Activated CD8-positive, alpha-beta memory T cell treated with anti-CD3 and anti-CD28 coated beads, Interleukin-2, amount 50 U/mL, for 4 hours (primary cell): ENCODE measurements at regions not wholly inside any gene's neighbourhood (a gene's known extent, or its start where the extent isn't known, plus 50 kb on each side); places are given as distances from the start of the nearest gene placed in this dataset.

Source experiments
- DNase-seq: peaks from one replicate; pipeline ENCODE4 v3.0.0-alpha.2; 2020

DNA sequence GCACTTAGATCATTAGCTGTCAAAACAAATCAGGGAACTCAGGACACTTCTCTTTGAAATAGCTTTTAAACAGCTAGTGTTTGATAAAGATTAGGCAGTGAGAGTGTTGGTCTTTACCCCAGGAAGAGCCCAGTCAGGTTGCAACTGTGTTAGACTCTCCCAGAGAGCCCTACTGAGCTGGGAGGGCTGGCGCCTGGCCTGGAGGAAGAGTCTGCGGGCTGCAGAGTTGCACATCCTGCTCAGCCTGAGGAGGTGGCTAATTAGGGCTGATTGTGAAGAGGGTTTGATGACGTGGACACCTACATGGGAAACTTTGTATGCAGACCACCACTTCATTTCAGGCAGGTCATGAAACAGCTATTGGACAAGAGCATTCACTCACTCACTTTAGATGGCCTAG, 112.0 kb downstream of the TMEM174 start:
- no peak for DNase-seq

DNA sequence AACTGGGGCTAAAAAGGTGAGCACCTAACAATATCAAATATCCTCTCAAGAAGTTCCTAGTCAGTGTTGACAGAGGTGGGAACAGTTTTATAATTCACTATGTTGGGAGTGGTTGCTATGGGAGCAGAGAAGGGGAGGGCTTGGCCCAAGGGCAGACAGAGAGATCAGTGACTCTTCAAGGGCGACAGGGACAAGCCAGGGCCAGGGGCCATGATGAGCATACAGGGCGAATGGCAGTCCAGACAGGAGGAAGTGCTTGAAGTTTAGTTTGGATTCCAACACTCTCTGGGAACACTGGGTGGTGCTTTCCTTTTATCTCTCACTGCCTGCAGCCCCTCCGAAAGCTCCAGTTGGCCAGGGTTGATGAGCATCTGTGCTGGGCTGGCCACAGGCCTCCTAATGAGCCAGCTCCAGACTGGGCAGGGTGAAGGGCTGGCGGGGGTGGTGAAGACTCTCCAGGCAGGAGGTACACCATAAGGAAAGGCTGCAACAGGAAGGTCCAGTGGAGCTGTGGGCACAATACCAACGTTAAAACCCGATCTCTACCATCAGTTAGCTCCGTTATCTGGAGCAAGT, 111.3 kb downstream of the TMEM174 start:
- DNase-seq: no peak

DNA sequence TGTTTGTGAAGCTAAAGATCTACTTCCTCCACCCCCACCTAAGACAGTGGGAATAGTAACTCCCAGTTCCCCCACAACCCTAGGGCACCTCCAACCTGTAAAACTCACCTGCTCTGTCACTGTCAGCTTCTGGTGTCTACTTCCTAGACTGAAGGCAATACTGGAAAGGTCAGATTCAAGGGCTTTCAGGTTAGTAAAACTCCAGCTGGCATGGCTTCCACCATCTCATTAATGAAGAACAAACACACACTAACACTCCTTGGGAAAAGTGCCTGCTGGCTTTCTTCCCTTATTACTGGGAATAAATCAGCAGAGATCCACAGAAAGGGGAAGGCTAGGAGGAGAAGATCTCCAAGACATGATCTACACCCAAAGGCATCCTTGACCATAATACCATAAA, 109.9 kb downstream of the TMEM174 start:
- no peak for DNase-seq

DNA sequence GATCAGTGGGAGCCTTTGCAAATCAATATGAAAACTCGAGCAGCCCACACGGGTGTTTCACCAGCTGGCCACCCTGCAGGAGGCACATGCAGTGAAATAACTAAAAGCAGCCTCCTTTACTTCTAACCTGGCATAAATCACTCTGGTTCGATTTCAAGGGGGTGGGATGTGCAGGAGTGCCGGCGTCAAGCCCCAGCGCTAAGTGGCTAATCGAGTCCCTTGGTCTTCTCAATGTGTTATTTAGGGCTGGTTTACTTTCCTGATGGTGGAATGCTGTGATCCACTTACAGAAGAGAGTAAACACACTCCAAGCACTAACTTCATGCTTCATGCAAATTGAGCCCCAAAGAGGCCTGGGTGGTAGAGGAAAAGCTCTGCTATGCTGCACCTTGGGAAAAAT, 109.4 kb downstream of the TMEM174 start:
- DNase-seq: no peak

DNA sequence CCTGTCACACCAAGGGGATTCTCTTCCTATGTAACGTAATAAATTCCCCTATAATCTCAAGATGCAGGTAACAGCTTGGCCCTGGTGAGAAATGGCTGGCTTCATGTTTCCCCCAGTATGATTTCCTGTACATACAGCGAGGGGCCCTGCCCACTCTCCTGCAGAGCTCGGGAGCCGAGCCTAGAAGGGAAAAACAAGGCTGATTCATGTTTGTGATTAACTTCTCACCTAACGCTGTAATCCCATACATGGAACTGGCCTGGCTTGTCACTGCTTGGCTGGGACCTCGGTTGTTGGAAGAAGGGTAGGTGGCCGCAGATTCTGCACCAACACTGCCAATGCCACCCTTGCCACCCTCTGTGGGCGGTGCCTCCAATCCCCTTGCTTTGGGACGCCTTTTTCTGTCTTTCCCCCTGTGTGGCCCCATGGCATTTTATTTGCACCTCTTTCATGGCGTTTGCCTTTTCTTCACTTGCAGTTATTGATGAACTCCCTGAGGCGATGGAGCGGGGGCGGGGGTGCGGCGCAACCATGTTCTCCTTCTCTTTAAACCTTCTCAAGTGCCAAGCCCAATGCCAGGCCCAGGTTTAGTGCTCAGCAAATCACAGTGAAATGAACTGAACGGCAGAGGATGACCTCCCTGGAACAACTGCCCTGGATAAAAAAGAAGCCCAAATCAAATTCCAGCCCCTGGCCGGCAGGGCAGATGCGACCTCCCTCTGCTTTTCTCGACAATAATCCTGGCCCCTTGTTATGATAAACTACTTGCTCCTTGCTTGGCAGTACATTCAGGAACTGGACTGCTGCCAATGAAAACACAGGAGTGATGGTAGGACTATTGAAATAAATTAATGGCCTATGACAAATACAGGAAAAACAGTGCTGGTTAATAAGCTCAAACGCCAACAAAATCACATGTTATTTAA, 108.1 kb downstream of the TMEM174 start:
- DNase-seq: no peak

DNA sequence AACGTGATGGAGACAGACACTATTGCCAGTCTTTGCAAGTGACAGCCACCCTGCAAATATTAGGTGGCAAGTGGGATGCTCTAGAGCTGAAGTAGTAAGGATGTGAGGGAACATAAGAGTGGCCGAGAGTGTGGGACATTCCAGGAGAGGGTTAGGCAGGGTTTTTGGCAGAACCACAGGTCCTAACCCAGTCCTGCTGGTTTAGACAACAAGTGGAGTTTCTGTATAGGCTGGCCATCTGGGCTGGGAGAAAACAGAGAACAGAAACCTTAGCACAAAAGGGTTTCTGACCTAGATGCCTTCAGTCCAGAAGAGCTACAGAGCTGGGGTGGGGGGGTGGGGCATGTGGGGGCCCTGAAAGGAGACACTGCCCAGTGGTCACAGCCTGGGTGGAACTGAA, 107.4 kb downstream of the TMEM174 start:
- no peak for DNase-seq

DNA sequence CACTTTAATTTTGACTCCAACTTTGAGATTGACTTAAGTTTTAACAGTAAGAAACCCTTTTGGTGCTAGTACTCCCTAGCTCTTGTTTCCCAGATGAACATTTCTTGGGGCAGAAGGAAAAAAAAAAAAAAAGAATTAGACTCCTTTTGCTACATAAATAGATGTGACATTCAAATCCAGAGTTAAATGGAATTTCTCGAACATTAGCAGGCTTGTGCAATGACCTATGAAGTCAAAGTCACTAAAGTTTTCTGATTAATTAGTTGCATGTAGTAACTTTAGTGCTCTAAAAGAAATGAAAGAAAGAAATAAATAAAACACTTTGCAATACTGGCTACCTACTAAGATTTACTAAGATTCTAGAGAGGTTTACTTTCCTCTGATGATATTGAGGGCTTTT, 106.8 kb downstream of the TMEM174 start:
- no peak for DNase-seq

DNA sequence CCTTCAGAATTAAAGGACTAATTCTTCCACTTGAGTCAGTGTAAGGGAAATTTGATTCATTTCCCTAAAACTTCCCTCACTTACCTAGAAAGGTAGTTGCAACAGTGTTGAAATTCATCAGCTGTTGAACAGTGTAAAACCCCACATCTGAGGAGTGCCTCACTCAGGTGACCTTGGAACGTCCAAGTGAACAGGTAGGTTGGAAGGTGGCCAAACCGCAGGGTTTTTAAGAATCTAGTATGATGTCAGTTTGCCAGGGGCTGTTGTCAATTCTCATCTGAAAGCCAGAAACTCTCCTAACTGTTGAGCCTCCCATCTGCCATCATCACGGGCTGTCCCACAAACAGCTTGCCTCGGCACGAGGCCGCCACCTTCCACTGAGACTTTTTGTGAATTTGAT, 105.7 kb downstream of the TMEM174 start:
- DNase-seq: no peak

DNA sequence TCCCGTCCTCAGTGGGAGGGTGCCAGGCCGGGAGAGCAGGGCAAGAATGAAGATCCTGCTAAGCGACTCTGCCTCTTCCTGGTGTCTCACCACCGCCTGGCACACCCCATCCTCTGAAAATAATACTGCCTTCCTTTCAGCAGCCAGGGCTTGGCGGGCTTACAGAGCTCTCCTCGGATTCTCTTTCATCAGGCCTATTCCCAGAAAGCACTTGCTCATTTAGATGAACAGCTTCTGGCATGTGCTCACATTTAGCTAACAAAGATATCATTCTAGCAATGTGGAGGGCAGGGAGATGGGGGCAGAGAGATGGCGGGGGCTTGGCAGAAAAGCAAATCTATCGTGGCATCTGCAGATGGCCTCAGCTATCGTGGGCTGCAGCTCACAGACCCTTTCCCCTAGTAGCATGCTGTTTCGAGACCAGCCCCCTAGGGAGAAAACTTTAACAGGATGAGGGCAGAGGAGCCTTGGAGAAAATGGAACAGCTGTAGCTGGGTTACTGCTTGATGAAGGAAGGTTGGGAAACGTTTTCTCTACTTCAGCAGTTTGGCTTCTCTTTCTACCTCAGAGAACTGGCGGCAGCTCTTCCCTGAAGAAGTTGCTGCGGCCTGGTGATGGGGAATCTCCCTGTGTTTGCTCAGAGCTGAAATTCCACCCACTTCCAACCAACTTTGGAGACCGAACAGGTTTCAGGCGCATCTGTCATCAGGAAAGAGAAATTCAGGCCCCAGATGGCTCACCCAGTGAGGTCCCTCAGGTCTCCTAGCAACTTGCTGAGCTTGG, 102.1 kb downstream of the TMEM174 start:
- DNase-seq: no peak

DNA sequence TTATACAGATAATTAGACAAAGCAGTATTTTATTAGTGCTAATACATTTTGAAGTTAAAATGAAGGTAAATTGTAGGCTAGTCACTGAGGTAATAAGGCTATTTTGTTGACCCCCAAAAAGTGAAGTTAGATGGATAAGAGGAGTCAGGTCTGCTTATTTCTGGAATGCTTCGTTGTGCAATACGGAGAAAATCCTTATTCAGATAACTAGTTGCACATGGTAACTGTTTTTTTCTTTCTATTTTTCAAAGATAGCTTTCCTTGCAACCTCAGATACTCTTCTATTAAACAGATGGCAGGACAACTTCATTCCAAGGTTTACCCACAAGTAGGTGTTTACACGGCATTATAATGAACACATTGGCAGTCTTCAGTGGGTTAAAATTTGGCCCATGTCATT, 101.1 kb downstream of the TMEM174 start:
- DNase-seq: no peak

DNA sequence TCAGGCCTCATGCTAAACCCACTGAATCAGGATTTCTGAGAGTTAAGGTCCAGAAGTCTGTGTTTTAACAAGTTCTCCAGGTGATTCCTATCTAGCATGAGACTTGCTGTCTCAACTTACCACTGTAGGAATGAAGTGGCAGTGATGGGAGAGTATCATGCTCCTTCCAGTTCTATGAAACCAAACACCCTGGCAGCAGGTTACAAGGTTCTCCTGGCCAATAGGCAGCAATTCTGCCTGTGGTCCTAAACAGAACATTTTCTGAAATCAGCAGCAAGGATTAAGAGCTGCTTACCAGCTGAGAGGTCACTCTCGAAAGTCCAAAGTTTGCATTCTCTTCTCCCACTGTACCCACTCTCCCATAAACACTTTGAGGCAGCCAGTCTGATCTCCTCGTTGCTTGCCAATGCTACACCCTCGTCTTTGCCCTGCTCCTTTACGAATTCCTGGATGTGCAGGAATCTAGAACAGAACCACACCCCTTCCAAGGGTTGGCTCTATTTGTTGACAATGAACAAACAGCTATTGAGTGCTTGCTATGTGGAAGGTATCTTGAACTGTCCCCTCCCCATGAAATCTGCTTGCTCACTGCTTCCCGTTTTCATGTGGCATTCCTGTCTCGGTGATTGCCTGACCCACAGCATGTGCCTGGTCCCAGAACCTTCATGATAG, 100.5 kb downstream of the TMEM174 start:
- DNase-seq: no peak

DNA sequence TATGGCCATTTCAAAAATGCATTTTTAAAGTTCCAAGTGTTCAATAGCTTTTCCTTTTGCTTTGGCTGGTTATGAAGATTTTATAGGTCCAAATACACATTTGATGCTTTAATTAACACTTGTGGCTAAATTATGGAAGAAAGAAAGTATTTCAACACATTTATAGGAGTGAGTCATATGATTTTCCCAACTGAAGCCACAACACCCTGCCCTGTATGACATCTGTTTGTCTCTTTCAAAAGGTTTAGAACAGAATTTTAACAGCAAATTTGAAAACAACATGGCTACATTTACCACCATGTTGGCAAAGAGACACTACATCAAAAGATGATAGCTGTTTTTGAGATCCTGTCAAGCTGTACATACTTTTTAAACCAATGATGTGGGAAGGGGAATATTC, 99.4 kb downstream of the TMEM174 start:
- DNase-seq: no peak

DNA sequence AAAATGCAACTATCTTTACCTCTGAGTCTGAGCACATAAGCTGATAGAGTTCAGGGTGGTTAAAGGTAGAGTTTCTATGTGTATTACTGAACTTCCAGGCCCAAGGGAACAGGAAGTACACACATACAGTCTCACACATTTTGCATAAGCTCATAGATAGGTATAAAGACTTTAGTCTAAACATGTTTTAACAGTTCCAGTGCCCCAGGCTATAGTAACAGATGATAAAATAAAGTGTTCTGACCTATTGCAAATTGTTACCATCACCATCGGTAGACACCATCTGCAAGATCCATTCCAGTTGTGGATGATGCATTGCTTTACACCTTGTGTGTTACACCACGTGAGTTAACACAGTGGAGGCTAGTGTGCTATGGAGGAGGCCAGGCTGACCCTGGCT, 95.8 kb downstream of the TMEM174 start:
- no peak for DNase-seq

DNA sequence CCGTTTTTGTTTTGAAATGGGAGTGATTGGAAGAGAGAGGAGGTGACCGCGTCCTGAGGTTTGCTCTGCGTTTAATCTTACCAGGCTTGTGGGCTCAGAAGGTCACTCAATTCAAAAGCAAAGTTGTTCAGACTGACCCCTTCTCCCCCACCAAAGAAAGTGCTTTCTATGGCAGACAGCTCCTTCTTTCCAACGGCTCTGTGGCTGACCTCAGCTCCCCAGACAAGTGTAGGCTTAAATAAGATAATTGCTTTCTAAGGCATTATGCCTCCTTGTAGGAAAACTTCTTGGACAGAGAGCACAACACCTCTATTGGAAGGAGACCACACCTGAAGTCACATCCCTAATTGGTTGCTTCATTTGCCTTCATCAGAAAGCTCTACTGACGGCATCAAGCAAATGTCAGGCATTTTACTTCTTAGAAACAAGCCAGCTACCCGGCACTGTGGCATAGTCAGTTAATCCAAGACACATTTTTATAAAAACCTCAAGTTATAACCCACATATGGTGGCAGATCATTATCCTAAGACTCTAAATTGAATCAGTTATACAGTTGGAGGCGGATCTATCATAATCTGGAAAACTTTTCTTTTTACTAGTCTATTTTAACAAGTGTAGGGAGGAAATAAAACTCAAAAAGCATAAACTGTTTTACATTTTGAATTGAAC, 94.9 kb downstream of the TMEM174 start:
- no peak for DNase-seq

DNA sequence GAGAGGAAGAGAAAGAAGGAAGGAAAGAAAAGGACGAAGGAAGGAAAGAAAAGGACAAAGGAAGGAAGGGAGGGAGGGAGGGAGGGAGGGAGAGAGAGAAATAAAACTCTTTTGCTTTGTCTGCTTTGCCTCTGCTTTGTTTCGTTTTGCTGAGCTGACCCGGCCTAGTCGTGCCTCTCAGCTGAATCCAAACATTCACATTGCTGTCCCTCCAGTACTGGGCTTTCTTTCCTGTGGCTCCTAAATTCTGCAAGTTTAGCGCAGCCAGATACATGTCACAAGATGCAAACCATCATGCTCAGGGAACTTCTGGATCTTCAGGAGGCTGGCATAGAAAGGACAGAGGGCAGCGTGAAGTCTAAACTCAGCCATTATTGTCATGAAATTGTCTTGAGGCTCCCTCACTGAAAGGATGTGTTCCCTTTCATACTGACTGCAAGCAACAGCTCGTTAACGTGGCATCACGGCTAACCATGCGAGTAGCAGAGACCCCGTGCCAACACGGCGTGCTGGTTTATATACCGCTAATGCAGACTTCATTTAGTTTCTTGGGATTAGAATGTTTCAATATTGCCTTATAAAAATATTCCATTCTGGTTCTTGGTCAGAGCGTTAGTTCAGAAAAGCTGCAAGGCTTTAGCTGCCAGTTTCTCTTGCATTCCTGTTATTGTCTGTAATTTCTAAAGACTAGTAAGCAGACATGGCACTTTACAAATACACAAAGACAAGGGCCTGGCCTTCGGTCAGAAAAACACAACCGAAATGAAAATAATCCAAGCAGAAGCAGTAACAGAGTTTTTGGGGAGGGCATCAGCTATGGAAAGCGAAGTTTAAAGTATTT, 94.2 kb downstream of the TMEM174 start:
- DNase-seq: no peak

DNA sequence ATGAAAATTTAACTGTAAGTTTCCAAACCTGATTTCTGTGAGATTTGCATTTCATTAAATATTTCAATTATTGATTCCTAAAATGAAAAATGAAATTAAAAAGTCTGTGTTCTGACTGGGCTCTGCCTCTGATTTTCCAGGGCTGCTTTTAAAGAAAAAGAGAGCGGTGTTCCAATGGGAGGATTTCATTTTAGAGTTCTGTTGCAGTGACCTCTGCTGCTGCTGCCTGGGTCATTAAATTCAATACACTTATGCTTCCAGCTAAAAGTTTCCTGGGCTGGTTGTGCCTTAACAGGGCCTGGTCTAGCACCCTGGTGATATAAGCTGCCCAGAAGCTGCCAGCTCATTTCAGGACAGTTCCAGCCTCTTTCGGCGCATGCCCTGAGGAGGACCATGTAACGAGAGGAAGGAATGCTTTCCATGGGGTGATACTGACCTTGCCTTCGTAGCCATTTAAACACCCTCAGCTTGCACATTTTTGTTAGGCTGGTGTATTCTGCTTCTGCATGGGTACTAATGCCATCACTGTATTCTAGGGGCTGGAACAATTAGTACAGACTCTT, 93.3 kb downstream of the TMEM174 start:
- DNase-seq: no peak

DNA sequence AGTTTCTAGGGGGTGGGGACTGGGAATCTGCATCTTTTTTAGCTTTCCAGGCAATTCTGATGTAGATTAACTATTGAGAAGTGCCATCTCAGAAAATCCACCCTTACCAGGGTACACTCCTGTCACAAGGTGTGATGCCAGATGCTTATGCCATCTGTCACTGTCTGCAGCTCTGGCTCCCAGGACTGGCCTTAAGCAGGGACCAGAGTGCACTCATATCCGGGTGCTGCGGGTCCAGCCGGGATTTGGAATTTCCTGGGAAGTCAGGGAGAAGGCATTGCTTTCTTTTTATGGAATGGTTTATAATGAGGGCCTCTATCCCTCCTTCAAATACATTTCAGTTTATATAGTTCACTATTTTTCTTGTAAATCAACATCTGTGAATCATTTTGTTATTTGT, 92.6 kb downstream of the TMEM174 start:
- no peak for DNase-seq

DNA sequence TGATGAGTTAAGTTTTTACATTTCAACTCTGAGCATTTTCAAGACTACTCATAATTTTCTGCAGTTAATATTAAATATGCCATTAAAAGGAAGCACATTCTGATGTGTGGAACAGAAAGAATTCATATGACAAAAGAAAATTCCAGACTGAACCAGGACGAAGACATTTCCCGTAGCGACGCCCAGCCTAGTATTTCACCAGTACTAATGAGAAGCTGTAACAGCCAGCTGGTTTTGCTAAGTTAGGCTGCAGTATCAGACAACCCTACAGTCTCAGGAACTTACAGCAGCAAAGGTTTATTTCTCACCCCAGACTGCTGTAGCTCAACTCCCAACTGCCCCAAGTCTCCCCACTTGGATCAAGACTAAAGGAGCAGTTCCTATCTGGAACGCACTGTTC, 91.6 kb downstream of the TMEM174 start:
- DNase-seq: no peak

DNA sequence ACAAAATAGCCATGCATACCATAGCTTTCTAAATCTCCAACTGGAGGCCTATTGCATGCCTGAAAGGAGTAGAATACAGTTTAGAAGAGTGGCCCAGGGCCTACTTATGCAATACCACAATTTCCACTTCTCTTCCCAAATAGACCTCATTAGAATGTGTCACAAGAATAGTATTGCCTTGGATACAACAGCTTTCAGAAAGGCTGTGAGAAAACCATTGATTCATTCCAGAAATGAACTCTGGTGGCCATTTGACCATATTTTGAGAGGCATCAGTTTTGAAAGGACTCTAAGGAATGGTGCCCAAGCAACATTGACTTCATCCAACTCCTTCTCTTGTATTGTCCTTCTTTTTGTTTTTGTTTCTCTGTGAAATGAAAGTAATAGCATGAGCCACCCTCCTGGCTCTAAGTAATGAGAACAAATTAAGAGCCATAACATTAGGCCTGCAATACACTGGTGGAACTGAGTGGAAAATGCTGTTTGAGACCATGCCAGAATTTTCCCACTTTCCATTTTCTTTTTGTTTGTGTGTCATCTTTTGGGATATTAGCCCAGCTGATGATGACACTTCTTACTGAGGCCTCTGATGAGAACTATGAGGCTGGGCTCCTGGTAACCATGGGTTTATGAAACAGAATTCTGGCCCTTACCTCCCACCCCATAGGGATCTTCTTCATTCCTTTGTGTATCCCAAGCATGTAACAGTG, 90.2 kb downstream of the TMEM174 start:
- no peak for DNase-seq

DNA sequence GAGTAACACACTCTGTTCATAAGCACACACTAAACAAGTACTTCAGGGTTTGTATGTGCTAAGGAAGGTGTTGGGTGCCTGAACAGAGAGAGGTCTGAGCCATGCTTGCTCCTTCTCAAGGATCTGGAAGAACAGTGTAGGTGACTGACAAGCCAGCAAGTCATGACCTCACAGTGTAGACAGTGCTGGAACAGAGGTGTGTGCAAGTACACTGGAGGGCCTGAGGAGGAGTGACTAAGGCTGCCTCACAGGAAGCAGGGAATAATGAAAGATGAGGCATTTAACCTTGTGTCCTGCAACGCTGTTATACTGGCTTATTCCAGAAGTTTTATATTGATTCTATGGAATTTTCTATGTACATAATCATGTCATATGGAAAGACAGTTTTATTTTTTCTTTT, 83.9 kb downstream of the TMEM174 start:
- no peak for DNase-seq

DNA sequence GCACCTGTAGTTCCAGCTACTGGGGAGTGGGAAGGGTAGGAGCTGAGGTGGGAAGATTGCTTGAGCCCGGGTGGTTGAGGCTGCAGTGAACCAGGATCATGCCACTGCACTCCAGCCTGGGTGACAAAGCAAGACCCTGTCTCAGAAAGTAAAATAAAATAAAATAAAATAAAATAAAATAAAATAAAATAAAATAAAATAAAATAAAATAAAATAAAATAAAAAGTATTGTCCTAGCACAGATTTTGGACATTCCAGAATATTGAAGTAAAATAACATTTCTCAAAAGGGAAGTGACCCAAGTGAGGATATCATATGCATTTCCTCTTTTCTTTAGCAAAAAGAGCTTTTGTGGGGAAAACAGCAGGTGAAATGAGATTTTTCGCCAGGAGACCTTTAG, 83.5 kb downstream of the TMEM174 start:
- DNase-seq: no peak
